Erythroblast (primary cell): ENCODE measurements at regions not wholly inside any gene's neighbourhood (a gene's known extent, or its start where the extent isn't known, plus 50 kb on each side); places are given as distances from the start of the nearest gene placed in this dataset.

ENCODE experiments used
- GATA1 ChIP-seq: IDR thresholded peaks from 2 replicates; pipeline ENCODE4 v1.6.1; 2011; ENCODE audit warnings: low read depth, mild to moderate bottlenecking, control low read depth, low read length, moderate library complexity
- POLR2A ChIP-seq: IDR thresholded peaks from 2 replicates; pipeline ENCODE4 v1.6.1; 2011; ENCODE audit warnings: mild to moderate bottlenecking, low read length

- TF ChIP-seq POLR2A (no peak), GATA1 (no peak)
Observed at GRCh38 chr2:13876491-13877037, 756.0 kb upstream of the LRATD1 start.
